ENCODE measurements at regions not wholly inside any gene's neighbourhood (a gene's known extent, or its start where the extent isn't known, plus 50 kb on each side); places are given as distances from the start of the nearest gene placed in this dataset.

GRCh38 chr10:91042069-91042468 is 121.2 kb upstream of the ANKRD1 start:
- Mint-ChIP-seq H3K27ac (ENCODE audit: low read depth, unreplicated experiment) (no peak overlapping the region), H3K36me3 (ENCODE audit: insufficient read depth, unreplicated experiment) (no peaks in the 10 kb centered on the region), H3K9me3 (ENCODE audit: unreplicated experiment) (no peaks in the 10 kb centered on the region), H3K27me3 (ENCODE audit: insufficient read depth, unreplicated experiment) (peaks cover 20% of the 10 kb centered on the region), H3K4me3 (ENCODE audit: unreplicated experiment) (no peak overlapping the region), H3K4me1 (ENCODE audit: insufficient read depth, unreplicated experiment) (peaks cover 8% of the 10 kb centered on the region)
- POLR2A ChIA-PET: no interaction called here
- intact Hi-C loops (cut with micrococcal nuclease): no loop called here
- BruUV-seq (replicated peaks): no TSS peak
- no peak for TF ChIP-seq CTCF (IDR thresholded peaks at IDR 0.05; ENCODE audit: unreplicated experiment)
- no peak for DNase-seq (ENCODE audit: unreplicated experiment)
- CTCF ChIA-PET: interaction anchor here (1.0 to 7.4 kb wide), 4 partner anchors 47 to 213 kb away, joined by 3 to 76 read pairs (median 7); no protein-coding TSS in a partner anchor

DNA sequence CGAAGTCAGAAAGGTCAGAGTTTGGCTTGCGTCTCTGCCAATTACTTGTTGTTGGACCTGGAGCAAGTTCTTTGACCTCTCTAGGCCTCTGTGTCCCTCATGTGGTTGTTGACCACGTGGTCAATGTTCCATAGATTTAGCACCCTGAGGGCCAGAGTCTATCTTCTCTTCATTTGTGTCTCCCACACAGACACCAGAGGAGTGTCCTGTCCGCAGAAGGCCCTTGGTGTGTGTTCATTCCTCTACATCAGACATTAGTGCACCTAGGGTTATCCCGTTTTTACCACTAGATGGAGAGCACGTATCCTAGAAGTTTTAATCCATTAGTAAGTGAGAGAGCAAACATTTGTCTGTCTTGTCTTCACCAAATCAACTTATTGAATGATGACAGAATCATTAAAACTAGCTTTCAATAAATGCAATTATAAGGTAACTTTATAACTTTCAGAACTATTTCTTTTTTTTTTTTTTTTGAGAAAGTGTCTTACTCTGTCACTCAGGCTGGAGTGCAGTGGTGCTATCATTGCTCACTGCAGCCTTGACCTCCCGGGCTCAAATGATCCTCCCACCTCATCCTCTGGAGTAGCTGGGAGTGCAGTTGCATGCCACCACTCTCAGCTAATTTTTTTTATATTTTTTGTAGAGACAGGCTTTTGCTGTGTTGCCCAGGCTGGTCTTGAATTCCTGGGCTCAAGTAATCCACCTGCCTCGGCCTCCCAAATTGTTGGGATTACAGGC is 122.5 kb upstream of the ANKRD1 start:
- POLR2A ChIA-PET: interaction anchor here (0.7 kb wide), 1 partner anchor 126 kb away, joined by 3 read pairs; no protein-coding TSS in a partner anchor
- intact Hi-C loops (cut with micrococcal nuclease): loop anchor here (1.0 kb wide), 1 partner anchor 208 kb away; no protein-coding TSS in a partner anchor
- Mint-ChIP-seq H3K4me3 (ENCODE audit: unreplicated experiment) (no peak overlapping the region), H3K27ac (ENCODE audit: low read depth, unreplicated experiment) (no peak overlapping the region), H3K27me3 (ENCODE audit: insufficient read depth, unreplicated experiment) (peaks cover 20% of the 10 kb centered on the region), H3K9me3 (ENCODE audit: unreplicated experiment) (no peaks in the 10 kb centered on the region), H3K4me1 (ENCODE audit: insufficient read depth, unreplicated experiment) (peaks cover 6% of the 10 kb centered on the region), H3K36me3 (ENCODE audit: insufficient read depth, unreplicated experiment) (no peaks in the 10 kb centered on the region)
- BruUV-seq (replicated peaks): no TSS peak
- peak; percentile 54 for TF ChIP-seq CTCF (IDR thresholded peaks at IDR 0.05; ENCODE audit: unreplicated experiment)
- CTCF ChIA-PET: interaction anchor here (0.6 to 7.4 kb wide), 24 partner anchors 11 to 1144 kb away, joined by 3 to 76 read pairs (median 4); no protein-coding TSS in a partner anchor
- peak; percentile 57 for DNase-seq (ENCODE audit: unreplicated experiment)

DNA sequence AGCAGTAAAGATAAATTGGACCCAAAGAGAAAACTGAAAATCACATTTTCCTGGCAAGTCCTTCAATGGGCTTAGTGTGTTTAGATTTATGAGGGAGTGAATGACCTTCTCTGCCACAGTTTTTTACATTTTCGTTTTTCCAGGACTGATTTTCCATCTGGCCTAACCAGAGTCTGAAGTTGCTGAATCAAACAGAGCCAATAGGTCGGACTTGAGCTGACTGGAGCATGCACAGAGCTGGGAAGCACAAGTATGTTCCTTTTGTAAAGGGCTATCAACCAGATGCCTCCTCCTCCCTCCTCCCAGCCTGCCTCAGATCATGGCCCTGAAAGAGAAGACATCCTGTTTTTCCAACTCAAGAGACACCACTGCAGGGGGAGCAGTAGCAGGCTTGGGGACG is 126.0 kb upstream of the ANKRD1 start:
- CTCF ChIA-PET: no interaction called here
- no peak overlapping the region for H3K27ac Mint-ChIP-seq (ENCODE audit: low read depth, unreplicated experiment)
- POLR2A ChIA-PET: no interaction called here
- peaks cover 10% of the 10 kb centered on the region for H3K27me3 Mint-ChIP-seq (ENCODE audit: insufficient read depth, unreplicated experiment)
- no peaks in the 10 kb centered on the region for H3K9me3 Mint-ChIP-seq (ENCODE audit: unreplicated experiment)
- H3K4me1 Mint-ChIP-seq (ENCODE audit: insufficient read depth, unreplicated experiment): peaks cover 6% of the 10 kb centered on the region
- intact Hi-C loops (cut with micrococcal nuclease): no loop called here
- H3K4me3 Mint-ChIP-seq (ENCODE audit: unreplicated experiment): no peak overlapping the region
- BruUV-seq (replicated peaks): no TSS peak
- no peaks in the 10 kb centered on the region for H3K36me3 Mint-ChIP-seq (ENCODE audit: insufficient read depth, unreplicated experiment)
- TF ChIP-seq CTCF (IDR thresholded peaks at IDR 0.05; ENCODE audit: unreplicated experiment): no peak
- no peak for DNase-seq (ENCODE audit: unreplicated experiment)

GRCh38 chr10:91048380-91048779 is 127.5 kb upstream of the ANKRD1 start:
- H3K27ac Mint-ChIP-seq (ENCODE audit: low read depth, unreplicated experiment): no peak overlapping the region
- TF ChIP-seq CTCF (IDR thresholded peaks at IDR 0.05; ENCODE audit: unreplicated experiment): no peak
- no peaks in the 10 kb centered on the region for H3K4me1 Mint-ChIP-seq (ENCODE audit: insufficient read depth, unreplicated experiment)
- ChIA-PET CTCF (no interaction called here), POLR2A (interaction anchor here (1.0 kb wide), 1 partner anchor 13 kb away, joined by 3 read pairs; no protein-coding TSS in a partner anchor)
- intact Hi-C loops (cut with micrococcal nuclease): no loop called here
- no peak overlapping the region for H3K4me3 Mint-ChIP-seq (ENCODE audit: unreplicated experiment)
- no peak for DNase-seq (ENCODE audit: unreplicated experiment)
- no peaks in the 10 kb centered on the region for H3K9me3 Mint-ChIP-seq (ENCODE audit: unreplicated experiment)
- H3K36me3 Mint-ChIP-seq (ENCODE audit: insufficient read depth, unreplicated experiment): no peaks in the 10 kb centered on the region
- BruUV-seq (replicated peaks): no TSS peak
- H3K27me3 Mint-ChIP-seq (ENCODE audit: insufficient read depth, unreplicated experiment): no peaks in the 10 kb centered on the region

Measured in MCF 10A (cell line).